Upper lobe of left lung (tissue), 4 donors: ENCODE measurements at regions not wholly inside any gene's neighbourhood (a gene's known extent, or its start where the extent isn't known, plus 50 kb on each side); places are given as distances from the start of the nearest gene placed in this dataset.

ENCODE experiments used
- EP300 ChIP-seq, 4 donors: sonication (generic); formaldehyde crosslinking; IDR thresholded peaks; one replicate each; pipeline ENCODE4 v1.5.1; 2017; ENCODE audit warnings: antibody characterized with exemption in 4 of 4, control low read depth in 2 of 4
- POLR2A ChIP-seq, 4 donors: fragments of 450-650 bp; IDR thresholded peaks; one replicate each; pipeline ENCODE4 v1.5.1; 2016 to 2017; ENCODE audit warnings: antibody characterized with exemption in 4 of 4, mild to moderate bottlenecking in 2 of 4
- POLR2AphosphoS5 ChIP-seq, 2 donors: sonication (generic); formaldehyde crosslinking; IDR thresholded peaks; one replicate each; pipeline ENCODE4 v1.5.1; 2017; ENCODE audit warnings: antibody characterized with exemption in 2 of 2
- TF ChIP-seq, protein P1 (sequence below), 6 experiments: fragments of 450-650 bp in 4 of 6; fragments of 200-600 bp in 2 of 6; sonication (generic) in 2 of 6; IDR thresholded peaks; one replicate each; pipeline ENCODE4 v1.5.1; 2016 to 2019; ENCODE audit warnings: antibody characterized with exemption in 6 of 6

DNA sequence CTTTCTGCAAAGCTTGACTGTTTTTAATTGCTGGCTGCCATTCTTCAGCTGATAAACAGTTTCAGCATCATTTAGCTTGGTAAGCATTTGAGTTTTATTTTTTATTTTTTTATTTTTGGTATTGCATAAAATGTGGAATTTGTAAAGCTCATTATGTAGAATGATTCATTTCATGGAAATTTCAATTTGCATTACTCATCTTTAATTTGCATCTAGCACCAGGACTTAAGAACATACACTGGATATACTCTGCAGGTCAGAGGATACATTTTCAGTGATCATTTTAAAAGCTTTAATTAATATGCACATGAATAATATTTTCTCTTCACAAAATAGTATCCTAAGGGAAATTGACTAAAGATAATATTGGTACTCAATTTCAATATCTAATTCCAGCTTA, 732.4 kb upstream of the BCHE start:
- TF ChIP-seq, protein P1, sequence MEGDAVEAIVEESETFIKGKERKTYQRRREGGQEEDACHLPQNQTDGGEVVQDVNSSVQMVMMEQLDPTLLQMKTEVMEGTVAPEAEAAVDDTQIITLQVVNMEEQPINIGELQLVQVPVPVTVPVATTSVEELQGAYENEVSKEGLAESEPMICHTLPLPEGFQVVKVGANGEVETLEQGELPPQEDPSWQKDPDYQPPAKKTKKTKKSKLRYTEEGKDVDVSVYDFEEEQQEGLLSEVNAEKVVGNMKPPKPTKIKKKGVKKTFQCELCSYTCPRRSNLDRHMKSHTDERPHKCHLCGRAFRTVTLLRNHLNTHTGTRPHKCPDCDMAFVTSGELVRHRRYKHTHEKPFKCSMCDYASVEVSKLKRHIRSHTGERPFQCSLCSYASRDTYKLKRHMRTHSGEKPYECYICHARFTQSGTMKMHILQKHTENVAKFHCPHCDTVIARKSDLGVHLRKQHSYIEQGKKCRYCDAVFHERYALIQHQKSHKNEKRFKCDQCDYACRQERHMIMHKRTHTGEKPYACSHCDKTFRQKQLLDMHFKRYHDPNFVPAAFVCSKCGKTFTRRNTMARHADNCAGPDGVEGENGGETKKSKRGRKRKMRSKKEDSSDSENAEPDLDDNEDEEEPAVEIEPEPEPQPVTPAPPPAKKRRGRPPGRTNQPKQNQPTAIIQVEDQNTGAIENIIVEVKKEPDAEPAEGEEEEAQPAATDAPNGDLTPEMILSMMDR (IDR thresholded peaks at IDR 0.05), result no peak
- no peak for TF ChIP-seq POLR2A (IDR thresholded peaks at IDR 0.05)
- TF ChIP-seq EP300 (IDR thresholded peaks at IDR 0.05), result no peak
- no peak for TF ChIP-seq POLR2AphosphoS5 (IDR thresholded peaks at IDR 0.05)
